ENCODE measurements at regions not wholly inside any gene's neighbourhood (a gene's known extent, or its start where the extent isn't known, plus 50 kb on each side); places are given as distances from the start of the nearest gene placed in this dataset.

GRCh38 chr6:120620900-120621299, 713.4 kb downstream of the TBC1D32 start:
- DNase-seq, result no peak

GRCh38 chr6:120615238-120615637, 719.0 kb downstream of the TBC1D32 start:
- DNase-seq, result no peak

- no peak for DNase-seq
These were observed 719.6 kb downstream of the TBC1D32 start for GRCh38 chr6:120614723-120615122.

- no peak for DNase-seq
These were observed 725.5 kb downstream of the TBC1D32 start for GRCh38 chr6:120608826-120609225.

GRCh38 chr6:120606743-120607142, 727.5 kb downstream of the TBC1D32 start:
- DNase-seq, result no peak

- DNase-seq, result no peak
These were observed 729.8 kb downstream of the TBC1D32 start for GRCh38 chr6:120604510-120604909.

GRCh38 chr6:120590611-120591010, 743.7 kb downstream of the TBC1D32 start:
- no peak for DNase-seq

- DNase-seq, result no peak
These were observed 745.9 kb downstream of the TBC1D32 start for GRCh38 chr6:120588424-120588823.

- no peak for DNase-seq
These were observed 746.9 kb downstream of the TBC1D32 start for GRCh38 chr6:120587381-120587780.

GRCh38 chr6:120584111-120584760, 750.0 kb downstream of the TBC1D32 start:
- no peak for DNase-seq

- DNase-seq, result no peak
These were observed 758.2 kb downstream of the TBC1D32 start for GRCh38 chr6:120576061-120576460.

- DNase-seq, result no peak
These were observed 764.6 kb downstream of the TBC1D32 start for GRCh38 chr6:120569714-120570113.

- no peak for DNase-seq
These were observed 769.5 kb downstream of the TBC1D32 start for GRCh38 chr6:120564779-120565178.

- no peak for DNase-seq
These were observed 776.0 kb downstream of the TBC1D32 start for GRCh38 chr6:120558294-120558693.

GRCh38 chr6:120557554-120557953, 776.7 kb downstream of the TBC1D32 start:
- DNase-seq, result no peak

GRCh38 chr6:120556491-120556890, 777.8 kb downstream of the TBC1D32 start:
- no peak for DNase-seq

GRCh38 chr6:120553353-120553752, 780.9 kb downstream of the TBC1D32 start:
- DNase-seq, result no peak

GRCh38 chr6:120545353-120545752, 788.9 kb downstream of the TBC1D32 start:
- DNase-seq, result no peak

GRCh38 chr6:120534954-120535353, 799.3 kb downstream of the TBC1D32 start:
- DNase-seq, result no peak

- no peak for DNase-seq
These were observed 807.7 kb downstream of the TBC1D32 start for GRCh38 chr6:120526576-120526975.

GRCh38 chr6:120514544-120514943, 819.7 kb downstream of the TBC1D32 start:
- DNase-seq, result no peak

- no peak for DNase-seq
These were observed 822.6 kb downstream of the TBC1D32 start for GRCh38 chr6:120511712-120512111.

- DNase-seq, result no peak
These were observed 835.6 kb downstream of the TBC1D32 start for GRCh38 chr6:120498711-120499110.

GRCh38 chr6:120496661-120497060, 837.6 kb downstream of the TBC1D32 start:
- DNase-seq, result no peak

GRCh38 chr6:120493505-120493904, 840.8 kb downstream of the TBC1D32 start:
- DNase-seq, result no peak

Data from DMS79 (cell line).